ENCODE measurements at regions not wholly inside any gene's neighbourhood (a gene's known extent, or its start where the extent isn't known, plus 50 kb on each side); places are given as distances from the start of the nearest gene placed in this dataset.

- TF ChIP-seq L3MBTL2 (conservative IDR thresholded peaks at IDR 0.05), result no peak
- no peak for TF ChIP-seq FOXK2 (IDR thresholded peaks at IDR 0.05)
- TF ChIP-seq SUZ12 (IDR thresholded peaks at IDR 0.05), result no peak
- no peak for DNase-seq (ENCODE audit: extremely low spot score)
- CTCF ChIA-PET, result no interaction called here
- POLR2A ChIA-PET, result no interaction called here
These were observed 225.6 kb downstream of the TEX36 start for GRCh38 chr10:125457406-125457805.

- CTCF ChIA-PET, result no interaction called here
- DNase-seq (ENCODE audit: extremely low spot score), result no peak
- POLR2A ChIA-PET, result no interaction called here
- no peak for TF ChIP-seq FOXA1 (IDR thresholded peaks at IDR 0.05)
- TF ChIP-seq FOXM1 (IDR thresholded peaks at IDR 0.05; ENCODE audit: borderline replicate concordance), result no peak
- TF ChIP-seq FOXK2 (IDR thresholded peaks at IDR 0.05), result no peak
- no peak for TF ChIP-seq TARDBP (IDR thresholded peaks at IDR 0.05)
- no peak for TF ChIP-seq BHLHE40 (IDR thresholded peaks at IDR 0.05; ENCODE audit: borderline replicate concordance)
- no peak for TF ChIP-seq SUZ12 (IDR thresholded peaks at IDR 0.05)
- no peak for TF ChIP-seq ARNT (IDR thresholded peaks at IDR 0.05)
- TF ChIP-seq ELF4 (IDR thresholded peaks at IDR 0.05), result no peak
These were observed 227.1 kb downstream of the TEX36 start for GRCh38 chr10:125455855-125456254.

GRCh38 chr10:125455431-125455830 is 227.5 kb downstream of the TEX36 start:
- DNase-seq (ENCODE audit: extremely low spot score), result no peak
- ChIA-PET CTCF (no interaction called here), POLR2A (no interaction called here)
- no peak for TF ChIP-seq FOXA1 (IDR thresholded peaks at IDR 0.05)
- no peak for TF ChIP-seq PKNOX1 (IDR thresholded peaks at IDR 0.05)
- TF ChIP-seq TARDBP (IDR thresholded peaks at IDR 0.05), result no peak
- TF ChIP-seq ELF4 (IDR thresholded peaks at IDR 0.05), result no peak
- no peak for TF ChIP-seq FOXM1 (IDR thresholded peaks at IDR 0.05; ENCODE audit: borderline replicate concordance)
- no peak for TF ChIP-seq ARNT (IDR thresholded peaks at IDR 0.05)
- TF ChIP-seq BHLHE40 (IDR thresholded peaks at IDR 0.05; ENCODE audit: borderline replicate concordance), result no peak
- no peak for TF ChIP-seq LEF1 (IDR thresholded peaks at IDR 0.05; ENCODE audit: borderline replicate concordance)
- no peak for TF ChIP-seq CTBP1 (IDR thresholded peaks at IDR 0.05; ENCODE audit: borderline replicate concordance)
- TF ChIP-seq ZNF384 (IDR thresholded peaks at IDR 0.05), result no peak
- no peak for TF ChIP-seq NFRKB (IDR thresholded peaks at IDR 0.05)
- no peak for TF ChIP-seq HDGF (IDR thresholded peaks at IDR 0.05; ENCODE audit: borderline replicate concordance)
- TF ChIP-seq SUZ12 (IDR thresholded peaks at IDR 0.05), result no peak
- no peak for TF ChIP-seq SP1 (IDR thresholded peaks at IDR 0.05)
- TF ChIP-seq L3MBTL2 (conservative IDR thresholded peaks at IDR 0.05), result no peak
- no peak for TF ChIP-seq FOXK2 (IDR thresholded peaks at IDR 0.05)

DNA sequence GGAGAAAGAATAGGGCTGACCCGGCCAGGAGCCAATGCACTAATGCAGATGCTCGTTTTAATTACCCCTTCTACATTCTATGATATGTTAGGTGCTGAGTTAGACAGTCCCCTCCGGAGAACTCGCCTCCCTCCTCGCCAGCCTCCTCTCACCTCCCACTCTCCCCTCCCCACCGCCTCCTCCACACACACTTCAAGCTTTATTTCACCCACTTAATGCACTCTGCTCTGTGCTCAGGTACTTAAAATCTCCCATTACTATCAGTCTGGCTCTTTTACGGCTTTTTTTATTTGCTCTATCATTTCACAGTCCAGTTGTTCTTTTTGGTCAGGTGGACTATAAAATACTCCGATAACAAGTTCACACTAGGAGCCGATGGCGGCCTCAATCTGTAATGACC is 231.6 kb downstream of the TEX36 start:
- TF ChIP-seq CTBP1 (IDR thresholded peaks at IDR 0.05; ENCODE audit: borderline replicate concordance) (no peak), ELF4 (IDR thresholded peaks at IDR 0.05) (no peak), PKNOX1 (IDR thresholded peaks at IDR 0.05) (no peak), FOXM1 (IDR thresholded peaks at IDR 0.05; ENCODE audit: borderline replicate concordance) (no peak), FOXK2 (IDR thresholded peaks at IDR 0.05) (no peak), L3MBTL2 (conservative IDR thresholded peaks at IDR 0.05) (no peak), LEF1 (IDR thresholded peaks at IDR 0.05; ENCODE audit: borderline replicate concordance) (no peak), SUZ12 (IDR thresholded peaks at IDR 0.05) (no peak)
- POLR2A ChIA-PET, result no interaction called here
- DNase-seq (ENCODE audit: extremely low spot score), result no peak
- CTCF ChIA-PET, result no interaction called here

DNA sequence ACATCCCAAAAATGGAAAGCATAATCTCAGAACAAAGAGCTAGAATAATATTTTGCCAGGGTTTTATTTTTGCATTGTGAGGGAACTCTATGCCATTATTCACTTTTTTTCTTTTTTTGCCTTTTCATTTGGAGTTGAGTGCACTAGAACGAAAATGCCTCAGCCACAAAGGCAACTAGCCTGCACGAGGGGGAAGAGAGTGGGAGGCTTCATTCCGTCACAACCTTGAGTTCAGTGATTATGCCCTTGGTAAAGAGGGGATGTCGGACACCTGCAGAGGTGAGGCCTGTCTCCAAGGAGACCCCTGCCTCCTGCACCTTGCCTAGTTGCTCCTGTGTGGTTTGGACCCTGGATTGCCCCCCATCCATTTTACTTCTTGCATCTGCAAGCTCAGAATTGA is 232.7 kb downstream of the TEX36 start:
- TF ChIP-seq LEF1 (IDR thresholded peaks at IDR 0.05; ENCODE audit: borderline replicate concordance) (no peak), FOXA1 (IDR thresholded peaks at IDR 0.05) (no peak), TARDBP (IDR thresholded peaks at IDR 0.05) (no peak), FOXM1 (IDR thresholded peaks at IDR 0.05; ENCODE audit: borderline replicate concordance) (no peak), PKNOX1 (IDR thresholded peaks at IDR 0.05) (no peak), ELF4 (IDR thresholded peaks at IDR 0.05) (no peak), ARNT (IDR thresholded peaks at IDR 0.05) (no peak), SUZ12 (IDR thresholded peaks at IDR 0.05) (no peak), NFRKB (IDR thresholded peaks at IDR 0.05) (no peak), L3MBTL2 (conservative IDR thresholded peaks at IDR 0.05) (no peak), SP1 (IDR thresholded peaks at IDR 0.05) (no peak), FOXK2 (IDR thresholded peaks at IDR 0.05) (no peak), CTBP1 (IDR thresholded peaks at IDR 0.05; ENCODE audit: borderline replicate concordance) (no peak), ZNF384 (IDR thresholded peaks at IDR 0.05) (no peak), BHLHE40 (IDR thresholded peaks at IDR 0.05; ENCODE audit: borderline replicate concordance) (no peak), HDGF (IDR thresholded peaks at IDR 0.05; ENCODE audit: borderline replicate concordance) (no peak)
- CTCF ChIA-PET, result no interaction called here
- POLR2A ChIA-PET, result no interaction called here
- no peak for DNase-seq (ENCODE audit: extremely low spot score)

DNA sequence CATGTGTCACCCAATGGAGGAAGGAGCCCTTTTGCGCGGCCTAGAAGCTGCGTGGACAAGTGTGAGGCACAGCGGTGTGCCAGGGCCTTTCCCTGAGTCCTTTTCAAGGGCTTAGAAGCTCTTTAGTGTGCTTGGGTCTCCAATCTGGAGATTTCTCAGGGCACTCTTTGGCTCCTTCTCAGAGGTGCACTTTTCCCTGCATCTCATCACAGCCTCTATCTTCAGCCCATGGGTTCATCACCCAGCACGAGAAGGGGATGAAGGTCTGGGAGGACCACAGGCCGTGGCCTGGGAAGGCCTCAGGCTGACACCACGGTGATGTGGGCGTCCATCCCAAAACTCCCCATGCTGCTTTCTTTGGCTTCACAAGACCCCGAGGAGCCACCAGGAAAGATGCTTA is 233.4 kb downstream of the TEX36 start:
- TF ChIP-seq ELF4 (IDR thresholded peaks at IDR 0.05) (no peak), ZNF384 (IDR thresholded peaks at IDR 0.05) (no peak), NFRKB (IDR thresholded peaks at IDR 0.05) (no peak), FOXK2 (IDR thresholded peaks at IDR 0.05) (no peak), CTBP1 (IDR thresholded peaks at IDR 0.05; ENCODE audit: borderline replicate concordance) (no peak), HDGF (IDR thresholded peaks at IDR 0.05; ENCODE audit: borderline replicate concordance) (no peak), ARNT (IDR thresholded peaks at IDR 0.05) (no peak), PKNOX1 (IDR thresholded peaks at IDR 0.05) (no peak), SP1 (IDR thresholded peaks at IDR 0.05) (no peak)
- CTCF ChIA-PET, result interaction anchor here (0.6 kb wide), 2 partner anchors 37 to 184 kb away, joined by 3 to 11 read pairs; no protein-coding TSS in a partner anchor
- DNase-seq (ENCODE audit: extremely low spot score), result no peak
- POLR2A ChIA-PET, result no interaction called here
